Activated T-cell treated with anti-CD3 and anti-CD28 coated beads for 4 hours (primary cell): ENCODE measurements at regions not wholly inside any gene's neighbourhood (a gene's known extent, or its start where the extent isn't known, plus 50 kb on each side); places are given as distances from the start of the nearest gene placed in this dataset.
"Not testable (repeated sequence)": the region's sequence is repeated elsewhere in the genome, so short reads cannot be mapped to it uniquely, and the experiment has no call there.

ENCODE experiments used
- DNase-seq: peaks from one replicate; pipeline ENCODE4 v3.0.0-alpha.2; 2020

GRCh38 chr9:40884902-40885490 is 243.5 kb downstream of the FOXD4L6 start:
- not testable (repeated sequence) for DNase-seq

GRCh38 chr9:40884072-40884901 is 244.2 kb downstream of the FOXD4L6 start:
- DNase-seq: no peak

- DNase-seq: not testable (repeated sequence)
These were observed 244.9 kb downstream of the FOXD4L6 start for GRCh38 chr9:40883423-40884071.

GRCh38 chr9:40873753-40874295 is 254.7 kb downstream of the FOXD4L6 start:
- DNase-seq: not testable (repeated sequence)

GRCh38 chr9:40868437-40868836 is 260.0 kb downstream of the FOXD4L6 start:
- not testable (repeated sequence) for DNase-seq
